DMS153 (cell line): ENCODE measurements at regions not wholly inside any gene's neighbourhood (a gene's known extent, or its start where the extent isn't known, plus 50 kb on each side); places are given as distances from the start of the nearest gene placed in this dataset.
"Not testable (repeated sequence)": the region's sequence is repeated elsewhere in the genome, so short reads cannot be mapped to it uniquely, and the experiment has no call there.

ENCODE experiments used
- DNase-seq: peaks from one replicate; lab custom pipeline; 2025; lab: John Stamatoyannopoulos, UW

DNA sequence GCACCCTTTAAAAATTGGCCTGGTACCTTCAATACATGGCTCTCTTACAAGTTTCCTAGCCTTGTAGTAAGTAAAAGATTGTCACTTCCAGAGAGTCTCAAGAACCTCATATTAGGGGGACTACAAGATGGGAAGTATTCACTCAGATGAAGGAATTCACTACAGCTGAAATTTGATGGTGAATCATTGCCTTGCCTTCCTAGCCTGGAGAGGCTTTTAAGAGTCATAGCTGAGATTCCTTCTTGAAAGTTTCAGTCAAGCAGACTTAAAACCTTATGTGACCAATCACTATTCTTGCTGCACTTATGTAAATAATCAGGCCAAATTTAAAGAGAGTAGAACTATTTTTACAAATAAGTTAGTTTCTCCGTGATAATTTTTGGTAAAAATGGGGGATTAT, 451.6 kb downstream of the TRHDE start:
- DNase-seq: no peak

DNA sequence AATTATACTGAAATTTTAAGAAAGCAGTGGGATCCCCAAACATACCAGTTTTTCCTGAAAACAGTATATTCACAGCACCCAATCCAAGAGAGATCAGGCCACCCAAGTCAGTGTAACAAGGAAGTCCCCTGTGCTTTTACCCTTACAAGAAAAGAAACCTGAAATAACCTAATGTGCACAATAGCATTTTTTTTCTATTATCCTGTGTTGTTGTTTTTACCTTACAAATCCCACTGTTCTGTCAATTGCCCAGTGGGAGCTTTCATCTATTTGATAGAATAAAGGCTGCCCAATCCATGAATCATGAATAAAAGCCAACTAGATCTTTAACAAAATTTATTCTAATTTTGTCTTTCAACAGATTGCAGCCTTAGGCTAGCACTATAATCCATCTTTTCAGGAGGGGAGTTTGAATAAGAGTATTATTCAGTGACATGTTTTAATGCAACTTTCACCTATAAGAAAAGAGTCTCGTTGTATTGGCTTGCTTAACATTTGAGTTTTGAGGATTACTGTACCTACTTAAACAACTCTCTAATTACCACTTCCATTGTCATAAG, 457.4 kb downstream of the TRHDE start:
- DNase-seq: no peak

DNA sequence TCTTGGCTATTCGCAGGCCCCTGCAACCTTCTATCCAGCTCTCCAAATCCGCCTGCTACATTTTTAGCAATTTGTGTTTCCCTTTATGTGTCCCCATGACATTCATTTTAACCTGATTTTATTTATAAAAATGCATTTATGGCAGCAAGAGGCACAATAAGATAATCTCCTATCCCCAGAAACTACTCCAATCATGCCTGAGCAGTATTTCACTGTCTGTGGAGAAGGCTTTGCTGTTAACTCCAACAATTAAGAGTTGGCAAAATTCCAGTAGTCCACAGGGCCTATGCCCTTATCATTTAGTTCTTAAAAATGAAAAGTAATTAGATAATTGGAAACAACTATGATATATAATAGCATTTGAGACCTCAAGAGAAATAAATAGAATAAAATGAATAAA, 462.4 kb downstream of the TRHDE start:
- DNase-seq: no peak

DNA sequence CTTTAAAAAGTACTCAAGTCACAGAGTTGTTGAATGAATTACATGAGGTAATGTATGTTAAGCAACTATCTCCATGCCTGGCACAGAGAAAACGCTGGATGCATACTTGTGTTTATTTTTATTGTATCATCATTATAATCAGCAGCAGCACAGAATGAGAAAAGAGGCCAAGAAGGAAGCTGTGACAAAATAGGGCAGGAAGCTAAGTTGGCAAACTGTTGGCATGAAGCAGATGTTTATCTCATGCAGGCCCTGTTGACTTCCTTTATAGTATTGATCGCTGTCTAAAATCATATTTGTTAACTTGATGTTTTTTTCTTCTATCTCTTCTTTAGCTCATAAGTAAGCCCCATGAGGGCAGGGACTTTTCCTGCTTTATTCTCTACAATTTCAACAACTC, 466.6 kb downstream of the TRHDE start:
- no peak for DNase-seq

DNA sequence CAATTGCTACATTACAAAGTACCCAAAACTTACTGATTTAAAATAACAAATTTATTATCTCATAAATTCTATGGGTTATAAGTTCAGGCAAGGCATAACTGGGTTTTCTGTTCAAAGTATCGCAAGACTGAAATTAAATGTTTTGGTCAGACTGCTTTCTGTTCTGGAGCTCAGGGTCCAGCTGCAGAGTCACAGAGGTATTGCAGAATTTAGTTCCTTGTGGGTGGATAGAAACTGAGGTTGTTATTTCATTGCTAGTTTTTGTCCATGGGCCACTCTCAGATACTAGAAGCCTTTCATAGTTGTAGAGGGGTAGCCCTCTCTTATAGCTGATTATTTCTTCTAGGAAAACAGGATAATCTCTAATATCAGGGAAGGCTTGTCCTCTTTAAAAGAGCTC, 467.9 kb downstream of the TRHDE start:
- no peak for DNase-seq

DNA sequence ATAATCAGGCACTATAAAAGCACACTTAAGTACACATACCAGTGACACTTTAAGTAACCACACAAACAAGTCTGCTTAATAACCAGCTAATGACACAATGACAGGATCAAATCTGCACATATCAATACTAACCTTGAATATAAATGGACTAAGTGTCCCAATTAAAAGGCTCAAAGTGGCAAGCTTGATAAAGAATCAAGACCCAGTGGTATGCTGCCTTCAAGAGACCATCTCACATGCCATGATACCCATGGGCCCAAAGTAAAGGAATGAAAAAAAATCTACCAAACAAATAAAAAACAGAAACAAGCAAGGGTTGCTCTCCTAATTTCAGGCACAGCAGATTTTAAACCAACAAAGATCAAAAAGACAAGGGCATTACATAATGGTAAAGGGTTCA, 470.4 kb downstream of the TRHDE start:
- no peak for DNase-seq

DNA sequence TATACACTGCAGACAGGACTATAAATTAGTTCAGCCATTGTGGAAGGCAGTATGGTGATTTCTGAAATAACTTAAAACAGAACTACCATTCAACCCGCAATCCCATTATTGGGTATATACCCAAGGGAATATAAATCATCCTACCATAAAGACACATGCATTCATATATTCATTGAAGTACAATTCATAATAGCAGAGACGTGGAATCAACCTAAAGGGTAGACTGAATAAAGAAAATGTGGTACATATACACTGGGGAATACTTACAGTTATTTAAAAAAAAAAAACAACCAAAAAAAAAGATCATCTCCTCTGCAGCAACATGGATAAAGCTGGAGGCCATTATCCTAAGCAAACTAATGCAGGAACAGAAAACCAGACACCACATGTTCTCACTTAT, 473.9 kb downstream of the TRHDE start:
- no peak for DNase-seq

DNA sequence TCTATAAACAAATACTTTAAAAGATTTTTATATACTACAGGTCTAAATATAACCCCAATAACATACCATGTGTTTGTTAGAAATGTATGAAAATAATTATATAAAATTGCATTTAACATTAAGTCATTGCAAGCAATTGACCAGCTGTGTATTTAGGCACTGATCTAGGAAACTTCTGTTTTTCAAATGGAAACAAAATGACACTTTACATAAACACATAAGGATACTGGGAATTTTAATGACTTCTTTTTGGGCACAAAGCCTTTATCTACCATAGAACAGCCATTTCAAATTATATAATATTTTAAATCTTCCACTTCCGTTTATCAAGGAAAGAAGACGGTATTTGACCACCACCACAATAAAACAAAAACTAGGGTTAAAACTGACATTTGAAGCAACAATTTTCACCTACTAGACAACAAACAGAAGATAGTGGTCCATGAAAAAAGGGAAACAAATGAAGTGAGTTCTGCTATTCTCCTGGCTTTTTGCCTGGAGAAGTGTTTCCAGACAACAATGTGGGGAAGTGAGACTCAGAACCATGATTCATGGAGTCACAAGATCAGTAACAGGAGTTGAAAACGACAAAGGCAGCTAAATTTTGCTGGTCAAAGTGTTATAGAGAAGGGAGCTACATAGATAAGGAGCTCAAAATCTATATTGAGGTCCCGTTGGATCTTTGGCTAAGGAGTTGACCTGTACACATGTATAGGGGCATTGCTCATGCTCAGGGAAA, 475.1 kb downstream of the TRHDE start:
- DNase-seq: no peak

DNA sequence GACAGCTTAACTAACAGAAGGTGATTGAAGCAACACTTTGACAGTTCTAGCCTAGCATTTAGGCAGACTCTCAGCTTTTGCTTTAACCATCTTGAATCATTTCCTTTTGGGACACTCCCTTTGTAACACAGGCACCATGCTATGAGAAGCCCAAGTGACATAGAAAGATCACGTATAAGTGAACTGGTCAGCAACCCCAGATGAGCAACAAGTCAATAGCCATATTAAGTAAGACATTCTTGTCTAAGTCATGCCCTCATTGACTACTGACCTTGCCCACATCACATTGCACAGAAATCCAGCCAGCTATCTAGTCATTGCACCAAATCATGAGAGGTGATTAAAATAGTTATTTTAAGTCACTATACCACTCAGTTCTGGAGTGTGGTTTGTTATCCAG, 476.8 kb downstream of the TRHDE start:
- DNase-seq: no peak

DNA sequence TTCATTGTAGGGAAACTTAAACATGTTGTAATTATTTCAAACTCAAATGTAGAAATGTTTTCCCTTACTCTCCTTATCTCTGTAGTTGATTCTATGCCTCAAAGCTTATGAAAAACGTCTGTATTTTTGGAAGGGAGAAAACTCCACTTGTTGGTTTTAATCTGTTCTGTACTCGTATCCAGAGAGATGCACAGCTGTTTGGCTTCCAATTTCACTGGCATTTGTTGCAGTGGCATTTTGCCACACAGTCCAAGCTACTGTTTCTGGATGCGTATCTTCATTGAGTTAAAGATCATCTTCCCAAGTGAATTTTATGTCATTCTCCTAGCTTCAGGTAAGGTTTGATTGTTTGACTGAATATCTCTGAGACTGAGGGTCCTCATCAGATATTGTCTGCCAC, 481.4 kb downstream of the TRHDE start:
- DNase-seq: no peak

DNA sequence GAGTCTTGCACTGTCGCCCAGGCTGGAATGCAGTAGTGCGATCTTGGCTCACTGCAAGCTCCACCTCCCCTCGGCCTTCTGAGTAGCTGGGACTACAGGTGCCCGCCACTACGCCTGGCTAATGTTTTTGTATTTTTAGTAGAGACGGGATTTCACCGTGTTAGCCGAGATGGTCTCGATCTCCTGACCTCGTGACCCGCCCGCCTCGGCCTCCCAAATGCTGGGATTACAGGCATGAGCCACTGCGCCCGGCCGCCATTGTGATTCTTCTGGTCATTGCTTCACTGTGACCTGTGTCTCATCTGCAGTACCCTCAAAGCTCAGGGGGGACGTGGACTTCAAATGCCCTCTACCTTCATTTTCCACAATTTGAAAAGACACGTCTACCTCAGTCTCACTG, 481.9 kb downstream of the TRHDE start:
- DNase-seq: not testable (repeated sequence)

DNA sequence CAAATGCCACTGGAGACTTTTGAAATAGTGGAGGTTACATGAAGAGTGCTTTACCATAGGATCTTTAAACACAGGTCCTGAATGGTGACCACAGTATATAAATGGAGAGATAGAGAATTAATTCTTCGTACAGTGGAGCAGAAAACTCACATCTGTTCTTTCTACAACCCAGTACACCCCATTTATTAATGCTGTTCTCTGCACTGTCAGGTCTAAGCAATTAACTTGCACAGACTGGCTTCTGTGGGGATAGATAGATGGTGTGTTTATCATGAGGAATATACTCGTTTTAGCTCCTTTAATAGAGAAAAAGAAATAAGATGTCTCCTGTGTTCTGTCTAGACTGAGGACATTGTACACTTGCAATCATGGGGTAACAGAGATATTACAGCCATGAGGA, 494.3 kb downstream of the TRHDE start:
- DNase-seq: no peak

DNA sequence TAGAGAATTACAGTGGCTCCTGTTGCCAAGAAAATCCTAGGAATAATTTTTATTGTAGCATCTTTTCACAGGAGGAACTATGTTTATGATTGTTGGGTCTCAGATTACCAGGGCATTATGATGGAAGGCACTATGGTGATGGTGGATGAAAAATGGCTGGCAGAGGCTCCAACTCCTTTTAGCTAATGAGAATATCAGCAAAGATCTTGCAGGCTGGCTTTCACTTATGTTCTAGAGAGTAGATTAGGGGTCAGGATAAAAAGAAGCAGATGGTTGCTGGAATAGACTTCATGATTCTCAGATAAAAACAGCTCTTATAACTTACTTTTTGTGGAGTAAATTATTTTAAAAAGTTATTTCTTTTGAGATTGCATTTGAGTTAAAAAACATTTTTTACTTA, 501.9 kb downstream of the TRHDE start:
- DNase-seq: no peak

DNA sequence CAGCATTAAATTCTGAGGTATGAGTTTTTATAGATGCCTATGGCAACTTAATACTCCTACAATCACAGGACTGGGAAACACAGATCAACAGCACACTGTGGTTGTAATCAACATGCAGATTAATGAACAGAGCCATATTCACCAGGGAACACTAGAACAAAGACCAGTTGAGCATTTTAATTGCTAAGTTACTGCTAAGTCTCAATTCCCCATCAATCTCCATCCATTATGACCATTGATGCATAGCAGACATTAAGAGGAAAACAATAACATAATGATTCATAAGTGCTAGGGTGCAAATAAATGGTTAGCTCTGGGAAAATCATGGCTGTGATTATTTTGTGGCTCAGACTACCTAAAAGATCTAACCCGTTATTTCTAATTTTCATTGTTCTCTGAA, 505.6 kb downstream of the TRHDE start:
- DNase-seq: no peak

DNA sequence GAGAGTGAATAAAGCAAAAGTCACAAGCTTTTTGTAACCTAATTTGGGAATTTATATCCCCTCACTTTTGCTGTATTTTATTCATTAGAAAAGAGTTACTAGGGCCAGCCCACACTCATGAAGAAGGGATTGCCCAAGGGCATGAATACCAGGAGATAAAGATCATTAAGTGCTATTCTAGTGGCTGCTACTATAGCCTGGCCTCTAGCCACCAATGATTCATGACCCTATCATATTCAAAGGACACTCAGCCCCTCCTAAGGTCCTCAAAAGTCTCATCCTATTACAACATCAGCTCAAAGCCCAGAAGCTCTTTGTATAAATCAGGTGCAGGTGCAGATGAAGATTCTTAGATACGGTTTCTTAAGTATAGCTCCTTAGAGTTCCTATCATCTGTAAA, 518.1 kb downstream of the TRHDE start:
- no peak for DNase-seq

DNA sequence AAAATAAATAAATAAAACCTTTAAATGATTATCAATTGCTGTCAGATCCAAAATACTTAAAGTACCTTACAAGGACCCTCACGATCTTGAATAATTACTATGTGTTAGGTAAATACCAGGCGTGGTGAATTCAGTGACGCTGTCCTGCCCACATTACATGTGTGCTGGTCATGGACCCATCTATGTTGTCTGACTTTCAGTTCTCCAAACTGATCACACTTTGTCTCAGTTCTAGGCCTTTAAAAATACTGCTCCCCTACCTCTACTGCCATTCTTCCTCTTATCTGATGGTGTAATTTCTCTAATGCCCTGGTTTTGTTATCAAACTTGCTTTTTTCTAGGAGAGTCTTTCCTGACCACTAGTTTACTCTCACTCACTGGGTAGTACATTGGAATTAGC, 520.7 kb downstream of the TRHDE start:
- no peak for DNase-seq

DNA sequence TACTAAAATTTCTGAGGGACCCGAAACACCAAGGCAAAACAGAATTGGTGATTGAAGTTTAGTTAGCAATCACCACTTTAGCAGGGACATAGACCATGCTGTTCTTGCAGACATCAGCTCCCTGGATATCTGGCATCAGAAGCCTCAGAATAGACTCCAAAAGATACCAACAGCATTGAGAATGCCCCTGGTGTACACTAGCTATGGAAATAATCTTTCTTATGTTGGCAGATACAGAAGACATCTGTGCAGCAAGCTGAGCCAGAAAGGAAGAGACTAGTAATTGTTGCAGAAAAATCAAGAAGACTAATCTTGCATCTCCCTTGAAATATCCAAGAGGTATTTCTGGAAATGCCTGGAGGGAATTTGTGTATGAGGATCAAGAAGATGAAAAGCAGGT, 521.6 kb downstream of the TRHDE start:
- no peak for DNase-seq

DNA sequence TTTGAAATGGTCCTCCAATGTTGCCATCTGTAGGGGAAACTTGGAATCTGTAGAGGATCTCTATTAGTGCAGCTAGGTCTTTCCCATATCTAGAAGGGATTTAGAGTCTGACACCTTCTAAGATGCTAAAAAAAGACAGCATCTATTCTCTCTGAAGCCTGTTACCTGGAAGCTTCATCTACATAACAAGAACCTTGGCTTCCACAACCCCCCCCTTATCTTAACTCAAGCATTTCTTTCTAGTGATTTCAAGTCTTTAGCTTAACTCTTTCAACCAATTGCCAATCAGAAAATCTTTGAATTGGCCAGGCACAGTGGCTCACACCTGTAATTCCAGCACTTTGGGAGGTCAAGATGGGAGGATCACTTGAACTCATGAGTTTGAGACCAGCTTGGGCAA, 543.3 kb downstream of the TRHDE start:
- no peak for DNase-seq

DNA sequence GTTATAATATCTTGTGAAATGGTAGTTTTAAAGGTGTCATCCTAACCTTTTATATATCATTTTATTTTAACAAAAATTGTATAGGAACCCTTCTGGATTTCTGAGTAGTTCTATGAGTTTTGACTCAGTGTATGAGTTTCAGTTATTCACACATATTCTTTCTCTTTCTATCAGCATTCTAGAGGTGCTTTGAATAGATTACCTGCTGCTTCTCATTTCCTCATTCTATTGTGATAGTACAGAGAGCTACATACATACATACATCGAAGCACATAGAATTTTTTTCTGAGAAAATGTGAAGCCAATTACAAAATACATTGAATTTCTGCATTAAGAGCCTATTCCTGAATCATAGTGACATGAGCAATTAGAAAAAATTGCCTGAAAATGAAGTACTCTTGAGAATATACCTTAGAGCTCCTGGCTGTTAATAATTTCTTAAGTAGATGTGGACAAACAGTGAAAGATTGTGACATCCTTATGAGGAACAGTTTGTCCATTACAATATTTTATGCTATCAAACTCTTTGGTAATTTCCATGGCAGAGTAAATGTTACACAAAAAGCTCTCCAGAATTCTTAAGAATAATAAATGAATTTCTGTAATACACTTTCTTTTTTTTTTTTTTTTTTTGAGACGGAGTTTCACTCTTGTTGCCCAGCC, 556.6 kb downstream of the TRHDE start:
- DNase-seq: no peak

DNA sequence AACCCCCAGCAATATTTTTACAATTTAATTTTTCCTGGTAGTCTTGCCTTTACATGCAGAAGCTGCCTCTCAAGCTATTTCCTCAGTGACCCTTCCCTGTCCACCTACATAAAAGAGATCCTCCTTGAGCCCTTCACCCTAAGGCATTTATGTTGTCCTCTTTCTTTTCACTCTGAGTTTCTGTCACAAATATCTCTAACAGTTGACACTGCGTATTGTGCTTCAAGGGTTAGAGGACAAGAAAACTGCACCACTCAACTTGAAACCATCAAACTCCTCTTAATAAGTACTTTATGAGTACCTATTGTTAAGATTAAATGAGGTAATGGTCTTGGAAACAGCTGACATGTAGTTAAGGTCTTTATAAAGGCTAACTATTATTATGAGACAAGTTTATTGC, 557.7 kb downstream of the TRHDE start:
- no peak for DNase-seq

DNA sequence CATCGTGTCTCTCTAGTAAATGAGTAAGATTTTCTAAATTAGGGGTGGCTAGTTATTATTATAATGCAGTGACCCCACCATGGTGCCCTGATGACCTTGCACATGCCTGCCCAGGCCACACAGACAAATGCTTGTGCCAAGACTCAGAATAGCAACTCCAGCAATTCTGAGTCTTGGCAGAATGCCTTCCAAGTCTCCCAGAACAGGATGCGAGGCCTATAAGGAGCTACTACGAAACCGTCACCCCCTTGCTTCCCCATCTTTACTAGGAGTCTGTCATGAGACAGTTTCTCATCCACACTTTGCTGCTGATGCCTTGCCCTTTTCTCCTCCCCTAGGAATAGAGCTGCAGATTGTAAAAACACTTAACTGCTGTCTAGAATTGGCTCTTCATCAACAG, 559.9 kb downstream of the TRHDE start:
- DNase-seq: no peak

DNA sequence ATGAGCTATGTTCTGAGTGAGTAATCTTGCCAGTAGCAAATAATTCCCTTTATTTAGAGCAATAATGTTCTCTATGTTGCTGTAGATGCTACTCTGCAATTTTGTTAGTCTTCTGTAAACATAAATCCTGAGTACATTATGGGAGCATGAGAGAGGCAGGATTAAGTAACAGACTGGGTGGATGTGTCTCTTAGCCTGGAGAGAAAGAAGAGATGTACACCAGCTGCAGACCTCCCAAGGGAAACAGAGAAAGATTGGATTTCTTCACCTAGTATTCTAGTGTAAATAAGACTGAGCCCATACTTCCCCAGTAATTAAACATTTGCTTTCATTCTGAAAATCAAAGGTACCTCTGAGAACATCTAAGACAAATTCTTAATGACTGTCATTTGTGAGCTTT, 564.0 kb downstream of the TRHDE start:
- no peak for DNase-seq

DNA sequence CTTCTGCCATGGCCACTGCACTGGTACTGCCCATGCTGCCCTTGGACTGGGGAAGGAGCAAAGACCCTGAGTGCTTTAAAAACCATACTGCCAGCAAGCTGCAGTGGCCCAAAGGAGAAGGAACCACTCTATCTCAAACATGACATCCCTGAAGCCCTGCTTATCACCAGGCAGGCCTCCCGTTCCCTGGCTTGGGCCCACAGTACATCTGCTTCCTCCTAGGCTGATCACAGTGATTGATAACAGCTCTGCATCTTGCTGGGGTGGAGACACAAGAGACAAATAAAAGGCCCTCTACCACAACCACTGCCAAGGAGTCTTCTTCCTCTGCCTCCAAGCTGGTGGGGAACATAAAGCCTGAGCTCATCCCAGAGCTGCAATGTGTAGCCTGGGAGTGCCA, 567.5 kb downstream of the TRHDE start:
- DNase-seq: no peak

DNA sequence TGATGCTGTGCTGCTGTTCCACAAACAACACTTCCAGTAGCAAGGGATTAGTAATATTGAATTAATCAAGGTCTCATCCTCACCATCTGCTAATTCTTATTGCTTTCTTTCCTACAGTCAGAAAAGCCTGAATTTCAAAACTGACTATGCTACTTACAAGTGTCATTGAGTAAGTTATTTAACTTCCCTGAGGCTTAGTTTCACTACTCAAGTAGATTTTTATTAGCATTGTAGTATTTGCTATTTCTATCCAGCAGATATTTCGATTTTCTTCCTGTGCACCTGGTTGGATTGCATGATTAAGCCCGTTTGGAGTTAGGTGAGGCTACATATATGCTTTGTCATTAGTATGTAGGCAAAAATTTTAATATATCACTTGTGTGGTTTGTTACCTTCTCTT, 591.5 kb downstream of the TRHDE start:
- no peak for DNase-seq
